K562 (cell line): ENCODE measurements at regions not wholly inside any gene's neighbourhood (a gene's known extent, or its start where the extent isn't known, plus 50 kb on each side); places are given as distances from the start of the nearest gene placed in this dataset.

Experiments
- ARID2 ChIP-seq: fragments of 450-650 bp; IDR thresholded peaks from 2 replicates; pipeline ENCODE4 v1.6.1; 2017; ENCODE audit warnings: antibody characterized with exemption, mild to moderate bottlenecking
- ATF1 ChIP-seq, 2 experiments: fragments of 450-650 bp in 1 of 2; IDR thresholded peaks; 2 replicates each; pipeline ENCODE4 v1.6.1; 2016; ENCODE audit warnings: missing compliant biosample characterization in 1 of 2, missing genetic modification characterization in 1 of 2
- BRCA1 ChIP-seq, 2 experiments: fragments of 450-650 bp in 1 of 2; sonication (generic) in 1 of 2; formaldehyde crosslinking in 1 of 2; IDR thresholded peaks; 2 replicates each; pipeline versions ENCODE4 v1.5.0 to v1.6.1; 2017 to 2020; ENCODE audit warnings: mild to moderate bottlenecking in 1 of 2, missing genetic modification reagents in 1 of 2
- CCNT2 ChIP-seq: IDR thresholded peaks from 2 replicates; pipeline ENCODE4 v1.6.1; 2011; ENCODE audit warnings: borderline replicate concordance, low read depth, mild to moderate bottlenecking, moderate library complexity, mixed read lengths, low read length; ENCODE audit not compliant: insufficient read length; ENCODE audit errors: extremely low read depth
- CTCF ChIP-seq, 3 experiments: IDR thresholded peaks in 2 of 3; conservative IDR thresholded peaks in 1 of 3; 2 replicates each; pipeline ENCODE4 v1.5.1; 2011 to 2012; ENCODE audit warnings: low read length in 3 of 3, mild to moderate bottlenecking in 3 of 3, control low read depth in 2 of 3, improper control_type of control experiment in 1 of 3, inconsistent platforms in 1 of 3, low read depth in 1 of 3, mixed read lengths in 1 of 3, moderate library complexity in 1 of 3; ENCODE audit not compliant: insufficient read depth in 2 of 3
- FOXA3 ChIP-seq, 2 experiments: fragments of 450-650 bp in 1 of 2; sonication (generic) in 1 of 2; formaldehyde crosslinking; IDR thresholded peaks in 1 of 2; conservative IDR thresholded peaks in 1 of 2; 2 replicates each; pipeline versions ENCODE4 v1.4.0 to v1.8.0; 2020 to 2022; ENCODE audit warnings: mild to moderate bottlenecking in 2 of 2, missing genetic modification reagents in 1 of 2
- GABPB2 ChIP-seq: fragments of 250-450 bp; sonication (Bioruptor Pico); conservative IDR thresholded peaks from 2 replicates; pipeline ENCODE4 v1.5.1; 2021; ENCODE audit warnings: mild to moderate bottlenecking
- GATAD2B ChIP-seq: fragments of 450-650 bp; IDR thresholded peaks from 2 replicates; pipeline ENCODE4 v1.6.1; 2017; ENCODE audit warnings: mild to moderate bottlenecking, borderline replicate concordance
- HDAC2 ChIP-seq: fragments of 450-650 bp; IDR thresholded peaks from 2 replicates; pipeline ENCODE4 v1.6.1; 2016; ENCODE audit warnings: mild to moderate bottlenecking
- HES1 ChIP-seq: fragments of 450-650 bp; IDR thresholded peaks from 2 replicates; pipeline ENCODE4 v1.6.1; 2016; ENCODE audit warnings: low read depth, mild to moderate bottlenecking, moderate library complexity
- HSF4 ChIP-seq: fragments of 250-450 bp; sonication (Bioruptor Pico); IDR thresholded peaks from 2 replicates; pipeline ENCODE4 v2.1.2; 2022; ENCODE audit warnings: mild to moderate bottlenecking, moderate library complexity, borderline replicate concordance
- NELFE ChIP-seq: IDR thresholded peaks from 2 replicates; pipeline ENCODE4 v1.6.1; 2011; ENCODE audit warnings: mild to moderate bottlenecking; ENCODE audit not compliant: insufficient read depth, insufficient read length
- NFIX ChIP-seq: fragments of 250-450 bp; sonication (Bioruptor Pico); IDR thresholded peaks from 2 replicates; pipeline ENCODE4 v1.4.0; 2020; ENCODE audit warnings: low read depth, mild to moderate bottlenecking, moderate library complexity
- SMC3 ChIP-seq: conservative IDR thresholded peaks from 2 replicates; pipeline ENCODE4 v1.6.1; 2011; ENCODE audit warnings: low read depth, low read length, improper control_type of control experiment; ENCODE audit not compliant: insufficient read depth
- SREBF1 ChIP-seq: fragments of 150-350 bp; IDR thresholded peaks from 2 replicates; pipeline ENCODE4 v1.6.1; 2014; ENCODE audit warnings: antibody characterized with exemption, low read depth, low read length, borderline replicate concordance
- ZBTB1 ChIP-seq: sonication (generic); formaldehyde crosslinking; IDR thresholded peaks from 2 replicates; pipeline ENCODE4 v1.8.1; 2023; ENCODE audit warnings: missing genetic modification reagents, low read depth, mild to moderate bottlenecking, borderline replicate concordance
- ZNF121 ChIP-seq: sonication (generic); formaldehyde crosslinking; conservative IDR thresholded peaks from 2 replicates; pipeline ENCODE4 v1.8.0; 2022; ENCODE audit warnings: missing genetic modification reagents
- ZNF408 ChIP-seq: fragments of 250-450 bp; sonication (Bioruptor Pico); IDR thresholded peaks from 2 replicates; pipeline ENCODE4 v1.4.0; 2020; ENCODE audit warnings: low read depth, mild to moderate bottlenecking, moderate library complexity
- ZNF785 ChIP-seq: fragments of 250-450 bp; sonication (Bioruptor Pico); IDR thresholded peaks from 2 replicates; pipeline ENCODE4 v1.4.0; 2020; ENCODE audit warnings: mild to moderate bottlenecking

DNA sequence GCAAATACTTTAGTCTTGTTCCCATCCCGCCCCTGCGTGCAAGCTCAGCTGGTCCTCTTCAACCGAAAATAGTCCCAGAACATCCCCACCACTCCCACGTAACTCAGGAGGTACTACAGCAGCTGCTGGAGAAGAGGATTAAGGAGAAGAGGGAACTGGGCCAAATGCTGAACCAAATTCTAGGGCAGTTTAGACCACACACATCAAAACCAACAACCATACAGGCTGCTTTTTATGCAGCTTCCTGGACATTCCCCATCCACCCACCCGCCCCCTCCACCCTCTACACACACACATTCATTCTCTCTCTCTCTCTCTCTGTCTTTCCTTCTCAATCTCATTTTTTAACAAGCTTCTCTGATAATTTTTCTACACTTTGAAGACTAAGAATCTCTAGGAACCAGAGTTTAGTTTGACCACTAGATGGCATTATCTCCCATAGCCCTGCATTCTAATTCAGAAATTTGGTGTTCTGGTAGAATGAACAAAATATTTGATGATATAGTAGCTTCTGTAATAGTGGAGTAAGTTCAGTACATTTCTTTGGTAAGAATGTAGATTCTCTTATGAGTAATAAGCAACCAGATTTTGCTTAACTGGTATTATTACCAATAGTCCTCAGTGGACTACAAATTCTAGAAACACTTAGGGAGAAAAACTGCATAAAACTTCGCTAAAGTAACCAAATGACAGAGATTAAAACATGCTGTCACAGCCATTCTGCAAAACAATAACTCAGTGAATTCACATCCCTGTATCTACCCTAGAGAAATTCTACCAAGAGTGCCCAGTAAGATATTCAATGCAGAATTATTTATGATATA, 52.1 kb upstream of the BEND6 start (continued):
- TF ChIP-seq ATF1 (CRISPR knock-in tag; IDR thresholded peaks at IDR 0.05) (no peak), ATF1 (tag; IDR thresholded peaks at IDR 0.05) (no peak), NELFE (no peak), SMC3 (0 out of 2 replicates have a peak, but pooled peaks have one; percentile 39), HES1 (no peak), FOXA3 (CRISPR knock-in tag; conservative IDR thresholded peaks at IDR 0.05 in 1 of 2, IDR thresholded peaks at IDR 0.05 in 1 of 2) (no peak), CCNT2 (no peak), HSF4 (CRISPR knock-in tag) (no peak), ARID2 (0 out of 2 replicates have a peak, but pooled peaks have one; percentile 22), BRCA1 (IDR thresholded peaks at IDR 0.05) (no peak), BRCA1 (CRISPR knock-in tag; IDR thresholded peaks at IDR 0.05) (no peak), ZBTB1 (no peak), GATAD2B (no peak), NFIX (CRISPR knock-in tag) (no peak), GABPB2 (CRISPR knock-in tag) (no peak), ZNF408 (no peak), ZNF785 (CRISPR knock-in tag) (no peak), SREBF1 (no peak), HDAC2 (no peak), CTCF (IDR thresholded peaks at IDR 0.05 in 2 of 3, conservative IDR thresholded peaks at IDR 0.05 in 1 of 3; ENCODE audit: insufficient read depth in 2 of 3, low read depth in 1 of 3, low read length in 3 of 3) (peak in 2 of 3 experiments; percentile 53 to 81; a peak in 4 of 6 replicates), ZNF121 (CRISPR knock-in tag) (no peak)
